Tibial artery (tissue), 4 donors: ENCODE measurements at regions not wholly inside any gene's neighbourhood (a gene's known extent, or its start where the extent isn't known, plus 50 kb on each side); places are given as distances from the start of the nearest gene placed in this dataset.

Experiments used
- DNase-seq, 2 donors: peaks; one replicate each; pipeline ENCODE4 v3.0.0-alpha.2; 2019
- H3K27ac ChIP-seq, 2 donors: fragments of 200-600 bp; sonication (generic) in 1 of 2; 1 replicate in 1 of 2; 2 replicates in 1 of 2; pipeline ENCODE4 v1.5.1; 2018 to 2019; ENCODE audit warnings: mild to moderate bottlenecking in 1 of 2
- H3K27me3 ChIP-seq, 2 donors: fragments of 200-600 bp; sonication (generic) in 1 of 2; one replicate each; pipeline versions ENCODE4 v1.5.1 to v1.6.0; 2016 to 2019
- H3K36me3 ChIP-seq, 3 donors: fragments of 200-600 bp; sonication (generic) in 2 of 3; one replicate each; pipeline ENCODE4 v1.5.1; 2016 to 2019; ENCODE audit warnings: mild to moderate bottlenecking in 2 of 3
- H3K4me1 ChIP-seq, 4 donors: fragments of 200-600 bp; sonication (generic) in 2 of 4; 1 replicate in 3 of 4; 2 replicates in 1 of 4; pipeline ENCODE4 v1.5.1; 2016 to 2019
- H3K4me3 ChIP-seq, 2 donors: fragments of 200-600 bp; sonication (generic) in 1 of 2; 1 replicate in 1 of 2; 2 replicates in 1 of 2; pipeline ENCODE4 v1.5.1; 2018 to 2019; ENCODE audit warnings: mild to moderate bottlenecking in 2 of 2
- H3K9me3 ChIP-seq, 3 donors: fragments of 200-600 bp; sonication (generic) in 1 of 3; one replicate each; pipeline ENCODE4 v1.5.1; 2016 to 2019
- CTCF ChIP-seq, 2 experiments: fragments of 200-600 bp in 1 of 2; fragments of 450-650 bp in 1 of 2; IDR thresholded peaks; one replicate each; pipeline ENCODE4 v1.5.1; 2017 to 2019; ENCODE audit warnings: antibody characterized with exemption in 2 of 2, mild to moderate bottlenecking in 1 of 2, moderate library complexity in 1 of 2
- intact Hi-C: fragments of 100-400 bp; cut with DNase I; formaldehyde crosslinking; loops from one replicate; pipeline ENCODE4 v1.15.0; 2023; ENCODE audit warnings: low total_unique reads

DNA sequence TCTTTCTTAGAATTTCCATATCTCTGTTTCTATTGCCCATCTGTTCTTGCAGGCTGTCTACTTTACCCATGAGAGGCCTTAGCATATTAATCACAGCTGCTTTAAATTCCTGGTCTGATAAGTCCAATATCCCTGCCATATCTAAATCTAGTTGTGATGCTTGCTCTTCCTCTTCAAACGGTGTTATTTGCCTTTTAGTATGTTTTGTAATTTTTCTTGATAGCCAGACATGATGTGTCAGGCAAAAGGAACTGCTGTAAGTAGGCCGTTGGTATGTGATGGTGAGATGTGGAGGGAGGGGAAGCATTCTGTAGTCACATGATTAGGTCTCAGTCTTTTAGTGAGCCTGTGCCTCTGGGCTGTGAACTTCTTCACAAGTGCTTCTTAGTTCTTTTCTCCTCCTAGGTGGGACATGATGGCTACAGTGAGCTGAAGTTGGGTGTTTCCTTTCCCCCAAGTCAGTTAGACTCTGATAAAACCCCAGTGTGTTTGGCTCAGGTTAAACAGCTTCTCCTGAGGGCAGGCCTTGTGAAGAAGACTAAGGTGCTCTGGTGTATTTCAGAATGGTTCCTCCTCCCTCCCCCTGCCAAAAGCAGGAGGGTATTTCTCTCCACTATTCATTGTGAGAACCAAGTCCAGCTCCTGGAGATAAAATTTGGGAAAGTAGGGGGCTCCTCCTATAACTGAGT lies 195.9 kb upstream of the PARP11 start:
- H3K4me1 ChIP-seq, result no peaks in the 10 kb centered on the region
- no peak for DNase-seq
- H3K27me3 ChIP-seq, result no peaks in the 10 kb centered on the region
- no peak overlapping the region for H3K4me3 ChIP-seq
- no peak for TF ChIP-seq CTCF (IDR thresholded peaks at IDR 0.05)
- H3K27ac ChIP-seq, result no peak overlapping the region
- intact Hi-C loops, result no loop called here
- no peaks in the 10 kb centered on the region for H3K36me3 ChIP-seq
- H3K9me3 ChIP-seq, result no peaks in the 10 kb centered on the region

DNA sequence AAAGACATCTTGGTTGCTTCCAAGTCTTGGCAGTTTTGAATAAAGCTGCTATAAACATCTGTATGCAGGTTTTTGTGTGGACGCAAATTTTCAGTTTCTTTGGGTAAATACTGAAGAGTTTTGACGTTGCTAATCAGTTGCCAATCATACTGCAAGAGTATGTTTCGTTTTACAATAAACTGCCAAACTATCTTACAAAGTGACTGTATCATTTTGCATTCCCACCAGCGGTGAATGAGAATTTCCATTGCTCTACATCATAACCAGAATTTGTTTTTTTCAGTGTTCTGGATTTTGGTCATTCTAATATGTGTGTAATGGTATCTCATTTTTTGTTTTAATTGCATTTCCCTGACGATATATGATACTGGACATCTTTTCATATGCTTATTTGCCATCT lies 190.8 kb upstream of the PARP11 start:
- intact Hi-C loops, result no loop called here
- H3K4me1 ChIP-seq, result no peaks in the 10 kb centered on the region
- DNase-seq, result no peak
- no peak overlapping the region for H3K27ac ChIP-seq
- H3K9me3 ChIP-seq, result no peaks in the 10 kb centered on the region
- no peak overlapping the region for H3K4me3 ChIP-seq
- H3K27me3 ChIP-seq, result no peaks in the 10 kb centered on the region
- TF ChIP-seq CTCF (IDR thresholded peaks at IDR 0.05), result no peak
- H3K36me3 ChIP-seq, result no peaks in the 10 kb centered on the region

DNA sequence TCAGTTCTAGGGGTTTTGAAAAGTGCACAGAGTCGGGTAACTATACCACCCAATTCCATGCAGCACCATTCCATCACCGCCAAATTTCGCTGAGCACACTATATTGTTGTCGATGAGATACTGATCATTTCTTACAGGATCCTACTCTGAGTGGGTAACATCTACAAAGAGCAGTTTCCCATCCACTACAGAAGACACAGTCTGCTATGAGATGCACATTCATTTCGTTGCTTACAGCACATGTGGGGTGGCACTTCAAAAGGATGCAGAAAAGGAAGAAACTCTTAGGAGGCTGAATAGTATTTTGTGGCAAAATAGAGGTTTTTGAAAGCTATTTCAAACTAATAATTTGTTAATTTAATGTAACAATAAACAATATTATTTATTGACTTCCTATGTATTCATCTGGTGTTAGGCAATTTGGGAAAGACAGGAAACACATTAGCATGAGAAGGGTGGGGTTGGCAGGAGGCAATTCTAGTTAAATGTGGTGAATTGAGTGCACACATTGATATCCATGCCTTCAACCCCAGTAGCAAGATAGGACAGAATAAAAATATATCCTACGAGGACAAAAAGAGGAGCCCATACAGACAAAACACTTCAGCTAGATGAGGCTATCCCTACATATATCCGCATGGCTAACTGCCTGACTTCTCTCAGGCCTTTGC lies 186.8 kb upstream of the PARP11 start:
- TF ChIP-seq CTCF (IDR thresholded peaks at IDR 0.05), result no peak
- H3K9me3 ChIP-seq, result no peaks in the 10 kb centered on the region
- H3K27me3 ChIP-seq, result peaks cover 0 to 5% of the 10 kb centered on the region in 2 donors
- intact Hi-C loops, result no loop called here
- no peaks in the 10 kb centered on the region for H3K4me1 ChIP-seq
- H3K36me3 ChIP-seq, result no peaks in the 10 kb centered on the region
- H3K27ac ChIP-seq, result no peak overlapping the region
- no peak for DNase-seq
- H3K4me3 ChIP-seq, result no peak overlapping the region

DNA sequence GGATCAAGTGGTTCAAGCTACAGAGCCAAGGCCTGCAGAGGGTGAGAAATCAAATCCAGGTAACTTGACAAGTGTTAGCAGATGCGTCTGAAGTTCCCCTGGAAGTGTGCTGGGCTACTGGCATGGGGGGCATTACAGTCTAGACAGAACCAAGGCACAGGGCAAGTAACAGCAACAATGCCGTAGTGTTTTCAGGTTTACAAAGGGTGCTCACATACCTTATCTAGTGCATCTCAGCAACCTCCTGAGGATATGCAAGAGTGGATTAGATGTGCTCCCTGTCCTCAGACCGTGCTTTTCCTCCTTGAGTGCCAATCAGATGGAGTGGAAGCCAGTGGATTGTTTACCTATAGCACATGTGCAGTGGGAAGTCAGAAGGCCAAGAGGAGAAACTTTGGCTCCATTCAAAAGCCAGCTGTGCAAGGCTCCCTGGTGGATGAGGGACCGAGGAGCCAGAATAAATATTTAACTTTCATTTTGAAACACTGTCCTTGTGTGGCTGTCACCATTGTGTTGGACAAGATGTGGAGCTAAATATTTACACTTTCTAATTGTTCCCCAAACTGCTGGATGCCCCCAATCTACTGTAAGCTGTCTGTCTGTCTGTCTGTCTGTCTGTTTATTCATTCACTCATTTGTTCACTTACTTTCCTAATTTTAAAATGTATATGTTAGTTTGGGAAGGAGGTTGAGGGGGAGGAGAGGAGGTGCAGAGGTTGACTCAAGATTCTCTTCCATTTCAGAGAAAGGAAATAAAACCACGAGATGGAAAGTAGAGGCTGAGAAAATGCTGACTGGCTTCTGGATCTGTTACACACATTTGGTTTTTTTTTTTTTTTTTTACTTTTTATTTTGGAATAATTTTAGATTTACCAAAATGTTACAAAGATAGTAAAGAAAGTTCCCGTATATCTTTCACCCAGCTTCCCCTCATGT lies 184.0 kb upstream of the PARP11 start:
- Histone ChIP-seq H3K27ac (no peak overlapping the region), H3K4me3 (no peak overlapping the region), H3K36me3 (no peaks in the 10 kb centered on the region), H3K9me3 (no peaks in the 10 kb centered on the region), H3K4me1 (no peaks in the 10 kb centered on the region), H3K27me3 (peaks cover 0 to 5% of the 10 kb centered on the region in 2 donors)
- intact Hi-C loops, result no loop called here
- DNase-seq, result no peak
- TF ChIP-seq CTCF (IDR thresholded peaks at IDR 0.05), result no peak

DNA sequence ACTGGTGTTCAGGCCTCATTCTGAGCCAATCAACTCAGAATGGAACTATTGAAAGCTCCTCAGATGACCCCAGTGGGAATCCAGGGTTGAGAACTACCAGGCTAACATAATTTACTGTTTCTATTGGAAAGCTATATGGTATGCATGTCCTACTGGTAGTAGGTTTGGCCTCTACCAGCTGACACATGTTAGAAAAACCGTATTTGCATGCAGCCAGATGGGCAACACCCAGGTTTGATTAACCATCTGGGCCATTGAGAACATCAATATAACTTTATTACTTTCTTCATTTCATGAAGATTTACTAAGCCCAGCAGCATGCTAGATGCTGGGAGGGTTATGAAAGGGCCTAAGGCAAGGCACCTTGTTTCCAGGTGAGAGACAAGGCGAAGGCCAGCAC lies 181.4 kb upstream of the PARP11 start:
- intact Hi-C loops, result no loop called here
- no peak for DNase-seq
- peaks cover 0 to 5% of the 10 kb centered on the region in 2 donors for H3K27me3 ChIP-seq
- H3K4me3 ChIP-seq, result no peak overlapping the region
- H3K9me3 ChIP-seq, result no peaks in the 10 kb centered on the region
- TF ChIP-seq CTCF (IDR thresholded peaks at IDR 0.05), result no peak
- no peak overlapping the region for H3K27ac ChIP-seq
- H3K36me3 ChIP-seq, result no peaks in the 10 kb centered on the region
- no peaks in the 10 kb centered on the region for H3K4me1 ChIP-seq
